IPS-15b (cell line): ENCODE measurements at regions not wholly inside any gene's neighbourhood (a gene's known extent, or its start where the extent isn't known, plus 50 kb on each side); places are given as distances from the start of the nearest gene placed in this dataset.

ENCODE experiments used
- H3K27me3 ChIP-seq: one replicate; pipeline ENCODE4 v1.6.1; 2013; ENCODE audit warnings: low read length; ENCODE audit not compliant: control insufficient read depth, insufficient read depth
- H3K36me3 ChIP-seq: one replicate; pipeline ENCODE4 v1.6.1; 2013; ENCODE audit warnings: low read length; ENCODE audit not compliant: control insufficient read depth, insufficient read depth
- H3K4me1 ChIP-seq: one replicate; pipeline ENCODE4 v1.6.1; 2013; ENCODE audit warnings: mild to moderate bottlenecking, low read length; ENCODE audit not compliant: control insufficient read depth, insufficient read depth
- H3K4me3 ChIP-seq: one replicate; pipeline ENCODE4 v1.5.1; 2013; ENCODE audit warnings: low read depth, low read length
- H3K9ac ChIP-seq: one replicate; pipeline ENCODE4 v1.6.1; 2013; ENCODE audit warnings: low read depth, mild to moderate bottlenecking, low read length
- H3K9me3 ChIP-seq: one replicate; pipeline ENCODE4 v1.6.1; 2013; ENCODE audit warnings: mild to moderate bottlenecking, low read length; ENCODE audit not compliant: control insufficient read depth, insufficient read depth

GRCh38 chr13:74040200-74040599 lies 94.0 kb downstream of the KLF12 start:
- no peaks in the 10 kb centered on the region for H3K36me3 ChIP-seq
- no peak overlapping the region for H3K4me3 ChIP-seq
- peaks cover 8% of the 10 kb centered on the region for H3K4me1 ChIP-seq
- no peaks in the 10 kb centered on the region for H3K27me3 ChIP-seq
- H3K9ac ChIP-seq = no peak overlapping the region
- no peaks in the 10 kb centered on the region for H3K9me3 ChIP-seq

GRCh38 chr13:74039667-74040066 lies 94.5 kb downstream of the KLF12 start:
- H3K9me3 ChIP-seq = no peaks in the 10 kb centered on the region
- H3K36me3 ChIP-seq = no peaks in the 10 kb centered on the region
- no peak overlapping the region for H3K4me3 ChIP-seq
- H3K4me1 ChIP-seq = peaks cover 8% of the 10 kb centered on the region
- no peaks in the 10 kb centered on the region for H3K27me3 ChIP-seq
- H3K9ac ChIP-seq = no peak overlapping the region

- Histone ChIP-seq H3K9me3 (no peaks in the 10 kb centered on the region), H3K27me3 (no peaks in the 10 kb centered on the region), H3K4me1 (peaks cover 8% of the 10 kb centered on the region), H3K9ac (no peak overlapping the region), H3K36me3 (no peaks in the 10 kb centered on the region), H3K4me3 (no peak overlapping the region)
These were observed 95.0 kb downstream of the KLF12 start for GRCh38 chr13:74039154-74039553.

- Histone ChIP-seq H3K9ac (no peak overlapping the region), H3K4me1 (peaks cover 8% of the 10 kb centered on the region), H3K27me3 (no peaks in the 10 kb centered on the region), H3K36me3 (no peaks in the 10 kb centered on the region), H3K9me3 (no peaks in the 10 kb centered on the region), H3K4me3 (no peak overlapping the region)
These were observed 96.4 kb downstream of the KLF12 start for GRCh38 chr13:74037762-74038161.

GRCh38 chr13:74036373-74036772 lies 97.8 kb downstream of the KLF12 start:
- no peak overlapping the region for H3K9ac ChIP-seq
- peaks cover 8% of the 10 kb centered on the region for H3K4me1 ChIP-seq
- no peaks in the 10 kb centered on the region for H3K9me3 ChIP-seq
- no peaks in the 10 kb centered on the region for H3K36me3 ChIP-seq
- no peak overlapping the region for H3K4me3 ChIP-seq
- no peaks in the 10 kb centered on the region for H3K27me3 ChIP-seq

GRCh38 chr13:74035896-74036295 lies 98.3 kb downstream of the KLF12 start:
- H3K9ac ChIP-seq = no peak overlapping the region
- H3K36me3 ChIP-seq = no peaks in the 10 kb centered on the region
- H3K27me3 ChIP-seq = no peaks in the 10 kb centered on the region
- peaks cover 8% of the 10 kb centered on the region for H3K4me1 ChIP-seq
- no peaks in the 10 kb centered on the region for H3K9me3 ChIP-seq
- no peak overlapping the region for H3K4me3 ChIP-seq

GRCh38 chr13:74032325-74032724 lies 101.9 kb downstream of the KLF12 start:
- H3K9me3 ChIP-seq = no peaks in the 10 kb centered on the region
- H3K27me3 ChIP-seq = no peaks in the 10 kb centered on the region
- H3K4me1 ChIP-seq = peaks cover 12% of the 10 kb centered on the region
- H3K36me3 ChIP-seq = no peaks in the 10 kb centered on the region
- H3K9ac ChIP-seq = no peak overlapping the region
- H3K4me3 ChIP-seq = no peak overlapping the region

- Histone ChIP-seq H3K4me3 (no peak overlapping the region), H3K9ac (no peak overlapping the region)
These were observed 106.9 kb downstream of the KLF12 start for GRCh38 chr13:74027161-74027779.

GRCh38 chr13:74026753-74027152 lies 107.5 kb downstream of the KLF12 start:
- no peaks in the 10 kb centered on the region for H3K9me3 ChIP-seq
- H3K36me3 ChIP-seq = no peaks in the 10 kb centered on the region
- H3K4me1 ChIP-seq = peaks cover 25% of the 10 kb centered on the region
- H3K27me3 ChIP-seq = no peaks in the 10 kb centered on the region
- H3K4me3 ChIP-seq = no peak overlapping the region
- H3K9ac ChIP-seq = no peak overlapping the region

More at GRCh38 chr13:74027161-74027779, 106.9 kb downstream of the KLF12 start:
- peaks cover 25% of the 10 kb centered on the region for H3K4me1 ChIP-seq
- no peaks in the 10 kb centered on the region for H3K27me3 ChIP-seq
- H3K36me3 ChIP-seq = no peaks in the 10 kb centered on the region
- H3K9me3 ChIP-seq = no peaks in the 10 kb centered on the region

- Histone ChIP-seq H3K4me3 (no peak overlapping the region), H3K4me1 (peaks cover 25% of the 10 kb centered on the region), H3K9ac (no peak overlapping the region), H3K9me3 (no peaks in the 10 kb centered on the region), H3K36me3 (no peaks in the 10 kb centered on the region), H3K27me3 (no peaks in the 10 kb centered on the region)
These were observed 108.8 kb downstream of the KLF12 start for GRCh38 chr13:74025369-74025768.

GRCh38 chr13:74024856-74025255 lies 109.3 kb downstream of the KLF12 start:
- Histone ChIP-seq H3K27me3 (no peaks in the 10 kb centered on the region), H3K36me3 (no peaks in the 10 kb centered on the region), H3K4me3 (no peak overlapping the region), H3K4me1 (peaks cover 25% of the 10 kb centered on the region), H3K9ac (no peak overlapping the region), H3K9me3 (no peaks in the 10 kb centered on the region)

- H3K9me3 ChIP-seq = no peaks in the 10 kb centered on the region
- H3K4me3 ChIP-seq = no peak overlapping the region
- no peak overlapping the region for H3K9ac ChIP-seq
- H3K4me1 ChIP-seq = peaks cover 25% of the 10 kb centered on the region
- no peaks in the 10 kb centered on the region for H3K27me3 ChIP-seq
- H3K36me3 ChIP-seq = no peaks in the 10 kb centered on the region
These were observed 109.9 kb downstream of the KLF12 start for GRCh38 chr13:74024314-74024713.
